ENCODE measurements at regions not wholly inside any gene's neighbourhood (a gene's known extent, or its start where the extent isn't known, plus 50 kb on each side); places are given as distances from the start of the nearest gene placed in this dataset.

GRCh38 chr2:205913668-205914067 is 172.3 kb downstream of the INO80D start:
- TF ChIP-seq POLR2A (IDR thresholded peaks at IDR 0.05; ENCODE audit: borderline replicate concordance, extremely low read depth, insufficient read depth, insufficient read length), result no peak
- TF ChIP-seq POLR2AphosphoS5 (IDR thresholded peaks at IDR 0.05; ENCODE audit: low read depth, low read length), result no peak
- TF ChIP-seq FOSL1 (IDR thresholded peaks at IDR 0.05; ENCODE audit: low read depth), result no peak
- no peak for TF ChIP-seq CTCF (IDR thresholded peaks at IDR 0.05 in 2 of 3, conservative IDR thresholded peaks at IDR 0.05 in 1 of 3; ENCODE audit: borderline replicate concordance in 1 of 3, insufficient read depth in 1 of 3, low read depth in 2 of 3, low read length in 2 of 3)
- no peak for TF ChIP-seq CBX3 (IDR thresholded peaks at IDR 0.05; ENCODE audit: low read depth)
- TF ChIP-seq EZH2 (IDR thresholded peaks at IDR 0.05), result no peak
- no peak for TF ChIP-seq SP1 (IDR thresholded peaks at IDR 0.05; ENCODE audit: low read depth)
- no peak for TF ChIP-seq MAX (IDR thresholded peaks at IDR 0.05)
- TF ChIP-seq JUND (IDR thresholded peaks at IDR 0.05), result no peak
- TF ChIP-seq ZBTB33 (IDR thresholded peaks at IDR 0.05; ENCODE audit: extremely low read depth, insufficient replicate concordance, low read length), result no peak
- no peak for TF ChIP-seq REST (IDR thresholded peaks at IDR 0.05; ENCODE audit: low read depth)
- no peak for TF ChIP-seq EGR1 (IDR thresholded peaks at IDR 0.05; ENCODE audit: low read depth)
- TF ChIP-seq EZH2phosphoT487 (IDR thresholded peaks at IDR 0.05; ENCODE audit: borderline replicate concordance), result no peak
- TF ChIP-seq YY1 (IDR thresholded peaks at IDR 0.05; ENCODE audit: extremely low read depth, insufficient replicate concordance, low read depth, low read length), result no peak

Data from HCT116 (cell line).